BLaER1 treated with 17β-estradiol and CSF1 and Interleukin-3, amounts not matched to agents 10 nM and 100 nM (cell line): ENCODE measurements at regions not wholly inside any gene's neighbourhood (a gene's known extent, or its start where the extent isn't known, plus 50 kb on each side); places are given as distances from the start of the nearest gene placed in this dataset.

Experiments used
- H3K27ac ChIP-seq, 11 experiments: shearing (Covaris generic); formaldehyde crosslinking; 2 replicates each; pipeline ENCODE4 v1.8.1; 2022
- H3K27me3 ChIP-seq, 11 experiments: shearing (Covaris generic); formaldehyde crosslinking; 2 replicates each; pipeline ENCODE4 v1.8.1; 2022
- H3K36me3 ChIP-seq, 11 experiments: shearing (Covaris generic); formaldehyde crosslinking; 2 replicates each; pipeline ENCODE4 v1.8.1; 2022
- H3K4me1 ChIP-seq, 10 experiments: shearing (Covaris generic); formaldehyde crosslinking; 2 replicates each; pipeline ENCODE4 v1.8.1; 2022
- H3K4me2 ChIP-seq, 11 experiments: shearing (Covaris generic); formaldehyde crosslinking; 2 replicates each; pipeline ENCODE4 v1.8.1; 2022
- H3K4me3 ChIP-seq, 10 experiments: shearing (Covaris generic); formaldehyde crosslinking; 2 replicates each; pipeline ENCODE4 v1.8.1; 2022
- H3K9ac ChIP-seq, 11 experiments: shearing (Covaris generic); formaldehyde crosslinking; 2 replicates each; pipeline ENCODE4 v1.8.1; 2022
- H3K9me3 ChIP-seq, 11 experiments: shearing (Covaris generic); formaldehyde crosslinking; replicated peaks in 1 of 11; 2 replicates each; pipeline ENCODE4 v1.8.1; 2022
- H4K20me1 ChIP-seq, 11 experiments: shearing (Covaris generic); formaldehyde crosslinking; 2 replicates each; pipeline ENCODE4 v1.8.1; 2022
- Cebpa-rat ChIP-seq, 11 experiments: shearing (Covaris generic); IDR thresholded peaks; 2 replicates each; pipeline ENCODE4 v1.8.1; 2022

DNA sequence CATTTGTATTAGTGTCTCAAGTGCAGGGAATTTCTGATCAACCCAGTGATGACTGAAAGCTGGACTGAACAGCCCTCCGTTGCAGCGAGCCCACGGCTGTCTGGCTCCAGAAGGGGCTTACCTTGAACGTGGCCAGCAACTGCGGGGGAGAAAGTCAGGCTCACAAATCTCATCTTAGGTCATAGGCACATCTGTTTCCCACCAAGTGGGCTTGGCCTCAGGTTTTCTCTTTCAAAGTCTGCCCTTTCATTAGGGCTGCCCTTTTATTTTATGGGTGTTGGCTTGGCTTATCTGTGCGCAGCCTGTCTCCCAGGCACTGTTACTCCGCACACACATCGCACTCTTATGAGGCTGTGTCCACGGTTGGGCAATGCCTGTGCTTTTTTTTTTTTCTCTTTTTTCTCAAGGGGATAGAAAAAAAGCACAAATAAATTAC, 178.0 kb downstream of the JCAD start:
- TF ChIP-seq Cebpa-rat (IDR thresholded peaks at IDR 0.05), result no peak
- peaks cover 13 to 37% (median 30%) of the 10 kb centered on the region in 10 experiments for H3K4me1 ChIP-seq
- H3K27ac ChIP-seq, result peak overlapping the region in 2 of 11 experiments; percentile 16 to 88; a peak in 2 of 22 replicates
- no peaks in the 10 kb centered on the region for H3K36me3 ChIP-seq
- H3K9ac ChIP-seq, result no peak overlapping the region
- H3K4me3 ChIP-seq, result no peak overlapping the region
- H3K9me3 ChIP-seq, result no peaks in the 10 kb centered on the region
- H3K27me3 ChIP-seq, result no peaks in the 10 kb centered on the region
- no peaks in the 10 kb centered on the region for H4K20me1 ChIP-seq
- H3K4me2 ChIP-seq, result no peak overlapping the region

DNA sequence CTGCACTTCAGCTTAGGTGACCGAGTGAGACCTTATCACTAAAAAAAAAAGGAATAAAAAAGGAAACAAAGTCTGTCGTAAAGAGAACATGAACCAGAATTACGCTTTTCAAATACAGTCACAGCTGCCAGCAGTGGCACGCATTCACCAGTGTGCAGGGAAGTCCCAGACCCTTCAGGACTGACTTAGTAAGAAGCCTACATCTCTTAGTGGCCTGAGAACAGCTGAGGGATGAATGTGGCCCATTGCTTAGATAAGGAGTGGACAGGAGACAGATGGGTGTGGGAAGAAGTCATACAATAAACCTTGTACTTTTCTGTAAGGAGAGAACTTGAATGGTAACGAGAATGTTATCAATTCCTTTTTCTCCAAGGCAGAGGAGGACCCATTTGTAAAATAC, 178.5 kb downstream of the JCAD start:
- H3K9me3 ChIP-seq, result no peaks in the 10 kb centered on the region
- H3K4me3 ChIP-seq, result no peak overlapping the region
- peak overlapping the region in 2 of 11 experiments; percentile 16 to 88; a peak in 1 of 22 replicates for H3K27ac ChIP-seq
- H3K4me2 ChIP-seq, result 0 out of 22 replicates have a peak overlapping the region, but pooled peaks of 1 of the 11 experiments have one; percentile 5
- H3K4me1 ChIP-seq, result peaks cover 13 to 41% (median 32%) of the 10 kb centered on the region in 10 experiments
- no peaks in the 10 kb centered on the region for H3K36me3 ChIP-seq
- no peaks in the 10 kb centered on the region for H4K20me1 ChIP-seq
- H3K27me3 ChIP-seq, result no peaks in the 10 kb centered on the region
- TF ChIP-seq Cebpa-rat (IDR thresholded peaks at IDR 0.05), result no peak
- H3K9ac ChIP-seq, result no peak overlapping the region

DNA sequence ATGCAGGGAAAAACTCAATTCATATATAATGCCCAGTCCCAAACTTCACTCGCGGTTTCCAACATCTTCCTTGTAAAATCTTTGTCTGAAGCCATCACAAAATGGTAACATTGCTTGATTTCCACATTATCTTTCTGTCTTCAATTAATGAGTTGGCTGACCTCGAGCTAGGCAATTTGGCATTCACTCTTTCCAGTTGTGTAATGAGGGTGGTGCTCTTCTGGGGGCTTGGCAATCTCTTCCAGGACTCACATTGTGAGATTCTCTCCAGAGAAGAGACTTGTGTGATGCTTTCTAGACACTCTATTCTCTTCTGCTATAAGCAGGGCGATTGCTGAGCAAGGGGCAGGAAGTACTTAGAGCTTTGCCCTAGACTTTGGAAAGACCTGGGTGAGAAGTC, 179.5 kb downstream of the JCAD start:
- H3K27me3 ChIP-seq, result no peaks in the 10 kb centered on the region
- no peaks in the 10 kb centered on the region for H4K20me1 ChIP-seq
- no peak overlapping the region for H3K4me3 ChIP-seq
- H3K9ac ChIP-seq, result no peak overlapping the region
- peak overlapping the region in 5 of 11 experiments; percentile 77 to 81 (median 78); a peak in 5 of 22 replicates for H3K4me2 ChIP-seq
- H3K4me1 ChIP-seq, result peaks cover 22 to 51% (median 41%) of the 10 kb centered on the region in 10 experiments
- no peaks in the 10 kb centered on the region for H3K9me3 ChIP-seq
- H3K36me3 ChIP-seq, result no peaks in the 10 kb centered on the region
- H3K27ac ChIP-seq, result peak overlapping the region in 4 of 11 experiments; percentile 79 to 88 (median 82); a peak in 8 of 22 replicates
- TF ChIP-seq Cebpa-rat (IDR thresholded peaks at IDR 0.05), result no peak

DNA sequence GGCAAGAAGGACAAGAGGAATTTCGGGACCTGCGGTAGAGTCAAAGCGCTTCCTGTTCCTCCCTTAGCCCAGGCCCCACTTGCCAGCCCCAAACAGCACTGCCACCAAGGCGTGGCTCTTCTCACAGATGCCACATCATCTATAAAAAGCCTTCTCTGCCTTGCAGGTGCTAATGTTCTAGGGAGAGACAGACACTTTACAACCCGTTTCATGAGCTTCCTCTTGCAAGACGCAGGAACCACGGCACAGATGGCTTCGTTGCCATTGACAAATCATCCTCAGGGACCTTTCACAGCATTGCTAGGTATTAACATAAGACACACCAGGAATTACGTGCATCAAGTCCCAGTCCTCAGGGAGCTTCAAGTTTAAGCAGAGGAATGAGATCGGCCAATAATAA, 180.9 kb downstream of the JCAD start:
- Histone ChIP-seq H3K4me3 (no peak overlapping the region), H3K27ac (peak overlapping the region in 7 of 11 experiments; percentile 32 to 88 (median 79); a peak in 14 of 22 replicates), H3K27me3 (no peaks in the 10 kb centered on the region), H4K20me1 (no peaks in the 10 kb centered on the region), H3K4me1 (peaks cover 28 to 57% (median 49%) of the 10 kb centered on the region in 10 experiments), H3K9ac (peak overlapping the region in 5 of 11 experiments; percentile 16 to 76 (median 70); a peak in 9 of 22 replicates), H3K9me3 (no peaks in the 10 kb centered on the region), H3K4me2 (peak overlapping the region; percentile 63 to 82 (median 78)), H3K36me3 (no peaks in the 10 kb centered on the region)
- peak in 5 of 11 experiments; percentile 51 to 93 (median 78); a peak in 10 of 22 replicates for TF ChIP-seq Cebpa-rat (IDR thresholded peaks at IDR 0.05)

DNA sequence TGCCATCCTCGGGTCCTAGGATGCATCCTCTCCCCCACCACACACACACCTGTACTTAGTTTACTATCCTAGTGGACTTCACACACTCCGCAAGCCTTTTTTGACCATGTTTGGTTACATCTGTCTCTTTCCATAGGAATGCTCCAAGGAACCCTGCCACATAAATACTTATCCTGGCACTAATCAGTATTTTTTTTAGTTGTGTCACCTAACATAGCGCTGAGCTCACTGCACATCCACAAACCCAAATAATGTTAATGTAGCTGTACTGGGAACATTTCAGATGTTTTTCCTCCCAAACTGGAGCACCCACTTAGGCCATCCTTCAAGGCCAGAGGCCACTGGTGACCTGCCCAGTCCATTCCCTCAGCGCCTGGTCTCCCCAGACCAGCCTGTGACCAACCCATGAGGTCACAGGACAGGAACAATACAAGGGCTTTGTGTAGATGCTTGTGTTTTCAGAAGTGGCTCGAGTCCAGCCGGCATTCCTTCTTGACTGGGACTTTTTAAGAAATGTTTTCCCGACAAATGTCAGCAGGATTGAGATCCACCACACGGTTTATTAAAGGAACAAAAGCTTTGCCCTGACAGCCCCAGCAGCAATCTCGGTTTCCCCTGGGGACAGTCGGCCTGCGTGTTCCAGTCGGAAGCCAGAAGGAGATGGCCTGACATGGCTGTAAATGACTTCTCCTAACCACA, 181.4 kb downstream of the JCAD start:
- Histone ChIP-seq H3K4me1 (peaks cover 28 to 57% (median 48%) of the 10 kb centered on the region in 10 experiments), H3K27me3 (no peaks in the 10 kb centered on the region), H3K9me3 (no peaks in the 10 kb centered on the region), H3K4me2 (peak overlapping the region; percentile 63 to 82 (median 78)), H3K9ac (peak overlapping the region in 6 of 11 experiments; percentile 12 to 76 (median 68); a peak in 10 of 22 replicates), H3K4me3 (no peak overlapping the region), H3K36me3 (no peaks in the 10 kb centered on the region), H4K20me1 (no peaks in the 10 kb centered on the region), H3K27ac (peak overlapping the region in 7 of 11 experiments; percentile 32 to 88 (median 79); a peak in 15 of 22 replicates)
- TF ChIP-seq Cebpa-rat (IDR thresholded peaks at IDR 0.05), result no peak

DNA sequence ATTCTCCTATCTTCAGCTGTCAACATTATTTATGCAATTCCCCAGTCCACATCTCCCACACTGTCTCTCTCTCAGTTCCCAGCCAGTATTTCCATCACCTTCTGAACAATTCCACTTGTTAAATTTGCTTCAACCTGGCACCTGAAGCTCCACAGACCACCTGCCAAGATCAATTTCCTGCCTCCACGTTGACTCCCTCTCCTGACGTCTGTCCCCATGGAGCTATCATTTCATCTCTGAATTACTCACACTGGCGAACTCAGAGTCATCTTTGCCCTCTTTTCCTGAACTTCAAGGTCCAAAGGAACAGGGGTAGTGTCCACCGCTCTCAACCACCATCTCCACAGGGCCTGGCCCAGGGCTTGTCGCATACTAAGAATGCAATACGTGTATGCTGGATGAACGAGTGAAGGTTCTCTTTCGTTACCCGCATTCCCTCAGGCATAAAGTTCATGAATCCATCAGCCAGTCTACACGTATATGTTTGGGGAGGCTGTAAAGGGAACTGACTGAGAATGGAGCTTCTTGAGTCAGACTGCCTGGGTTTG, 183.3 kb downstream of the JCAD start:
- no peak for TF ChIP-seq Cebpa-rat (IDR thresholded peaks at IDR 0.05)
- H3K4me3 ChIP-seq, result no peak overlapping the region
- H3K9me3 ChIP-seq, result no peaks in the 10 kb centered on the region
- peaks cover 28 to 57% (median 44%) of the 10 kb centered on the region in 10 experiments for H3K4me1 ChIP-seq
- no peak overlapping the region for H3K9ac ChIP-seq
- H3K27me3 ChIP-seq, result no peaks in the 10 kb centered on the region
- no peaks in the 10 kb centered on the region for H3K36me3 ChIP-seq
- H3K4me2 ChIP-seq, result peak overlapping the region in 8 of 11 experiments; percentile 30 to 69 (median 52); a peak in 11 of 22 replicates
- peak overlapping the region in 4 of 11 experiments; percentile 41 to 88 (median 80); a peak in 3 of 22 replicates for H3K27ac ChIP-seq
- no peaks in the 10 kb centered on the region for H4K20me1 ChIP-seq

DNA sequence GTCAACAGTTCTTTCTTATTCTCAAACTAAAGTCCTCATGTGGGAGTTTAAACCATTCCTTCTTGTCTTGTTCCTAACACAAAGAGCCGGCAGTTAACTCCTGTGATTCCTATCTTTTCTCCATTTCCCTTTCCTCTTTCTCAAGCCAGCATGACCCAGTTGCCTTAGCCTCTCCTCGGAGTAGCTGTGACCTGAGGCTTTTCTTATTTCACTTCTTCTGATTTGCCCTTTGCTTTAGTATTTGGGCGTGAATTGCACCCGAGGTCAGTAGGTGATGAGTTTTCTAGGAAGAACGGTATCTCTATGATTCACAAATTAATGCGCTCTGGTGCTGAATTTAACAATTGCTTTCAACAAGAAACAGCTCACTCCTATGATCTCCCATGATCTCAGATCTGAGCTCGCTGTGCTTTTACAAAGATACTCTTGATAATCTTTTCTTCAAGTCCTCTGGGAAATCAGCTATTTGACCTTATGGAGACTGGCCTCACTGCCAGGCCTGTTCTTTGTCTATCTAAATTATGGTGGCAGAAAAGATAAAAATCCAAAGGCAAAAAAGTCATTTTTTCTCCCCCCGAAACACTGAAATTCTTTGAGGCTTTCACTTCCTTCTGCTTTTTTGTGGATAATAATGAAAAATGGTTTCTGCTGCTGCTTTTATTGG, 184.6 kb downstream of the JCAD start:
- Histone ChIP-seq H3K4me1 (peaks cover 28 to 52% (median 44%) of the 10 kb centered on the region in 10 experiments), H3K9ac (peak overlapping the region in 1 of 11 experiments; percentile 8; a peak in 1 of 22 replicates), H3K36me3 (no peaks in the 10 kb centered on the region), H3K4me2 (peak overlapping the region; percentile 30 to 69 (median 48); a peak in 21 of 22 replicates), H3K9me3 (peaks cover 0 to 6% (median 0%) of the 10 kb centered on the region in 11 experiments; a peak in 1 of 22 replicates), H3K27me3 (no peaks in the 10 kb centered on the region), H3K27ac (peak overlapping the region in 4 of 11 experiments; percentile 18 to 41 (median 24); a peak in 6 of 22 replicates), H3K4me3 (no peak overlapping the region), H4K20me1 (no peaks in the 10 kb centered on the region)
- TF ChIP-seq Cebpa-rat (IDR thresholded peaks at IDR 0.05), result no peak

DNA sequence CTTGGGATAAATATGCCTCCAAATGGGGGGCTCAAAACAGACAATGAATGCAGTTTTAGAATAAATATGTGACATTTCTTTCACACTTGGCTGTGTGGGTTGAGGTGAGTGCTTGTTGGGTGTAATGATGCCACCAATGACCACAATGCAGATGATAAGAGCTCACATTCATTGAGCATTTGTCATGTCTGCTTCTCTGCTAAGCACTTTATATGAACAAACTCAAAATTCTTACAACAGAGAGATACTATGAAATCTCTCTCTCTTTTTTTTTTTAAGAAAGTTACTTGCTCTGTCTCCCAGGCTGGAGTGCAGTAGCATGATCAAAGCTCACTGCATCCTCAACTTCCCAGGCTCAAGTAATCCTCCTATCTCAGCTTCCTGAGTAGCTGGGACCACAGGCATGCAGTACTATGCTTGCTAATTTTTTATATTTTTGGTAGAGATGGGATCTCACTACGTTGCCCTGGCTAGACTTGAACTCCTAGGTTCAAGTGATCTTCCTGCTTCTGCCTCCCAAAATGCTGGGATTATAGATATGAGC, 185.4 kb downstream of the JCAD start:
- no peak overlapping the region for H3K9ac ChIP-seq
- no peaks in the 10 kb centered on the region for H3K27me3 ChIP-seq
- no peaks in the 10 kb centered on the region for H3K36me3 ChIP-seq
- peaks cover 28 to 45% (median 38%) of the 10 kb centered on the region in 10 experiments for H3K4me1 ChIP-seq
- H3K27ac ChIP-seq, result peak overlapping the region in 1 of 11 experiments; percentile 41; a peak in 1 of 22 replicates
- H3K4me3 ChIP-seq, result no peak overlapping the region
- peak overlapping the region in 10 of 11 experiments; percentile 30 to 69 (median 52); a peak in 11 of 22 replicates for H3K4me2 ChIP-seq
- H4K20me1 ChIP-seq, result no peaks in the 10 kb centered on the region
- peaks cover 0 to 6% (median 0%) of the 10 kb centered on the region in 11 experiments; a peak in 1 of 22 replicates for H3K9me3 ChIP-seq
- TF ChIP-seq Cebpa-rat (IDR thresholded peaks at IDR 0.05), result no peak
